ENCODE measurements at regions not wholly inside any gene's neighbourhood (a gene's known extent, or its start where the extent isn't known, plus 50 kb on each side); places are given as distances from the start of the nearest gene placed in this dataset.

DNA sequence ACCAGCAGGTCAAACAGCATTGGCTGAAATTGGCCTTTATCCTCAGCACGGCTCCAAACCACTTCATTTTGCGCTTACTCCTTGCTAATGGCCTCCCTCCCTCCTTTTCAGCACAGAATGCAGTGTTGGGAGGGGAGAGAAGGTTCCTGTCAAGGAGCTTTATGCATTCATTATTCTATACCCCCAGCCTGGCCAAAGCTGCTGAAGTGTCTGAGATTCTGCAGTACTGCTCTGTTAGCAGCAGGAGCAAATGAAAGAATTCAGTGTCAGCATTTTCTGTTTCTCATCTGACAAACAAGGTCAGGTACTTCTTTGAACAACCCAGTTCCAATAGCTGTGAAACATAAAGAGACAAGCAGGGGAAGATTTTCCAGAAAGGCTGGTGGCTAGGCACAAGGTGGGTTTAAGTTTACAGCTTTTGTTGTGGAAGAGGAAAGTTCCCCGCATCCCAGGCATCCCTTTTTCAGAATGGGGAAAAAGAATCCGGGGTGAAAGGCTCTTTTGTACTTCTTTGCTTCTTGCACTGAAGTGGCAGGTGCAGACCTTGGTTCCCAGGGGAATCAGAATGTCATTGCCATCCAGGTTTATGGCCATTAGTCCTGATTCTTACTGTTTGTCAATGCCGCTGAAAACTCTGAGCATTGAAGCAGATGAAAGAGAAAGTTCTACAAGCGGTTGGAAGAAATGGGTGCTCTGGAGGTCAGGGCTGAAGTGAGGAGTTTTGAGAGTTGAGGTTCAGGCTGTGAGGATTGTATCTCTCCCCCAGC is 109.3 kb upstream of the APC start:
- TF ChIP-seq, protein P1, sequence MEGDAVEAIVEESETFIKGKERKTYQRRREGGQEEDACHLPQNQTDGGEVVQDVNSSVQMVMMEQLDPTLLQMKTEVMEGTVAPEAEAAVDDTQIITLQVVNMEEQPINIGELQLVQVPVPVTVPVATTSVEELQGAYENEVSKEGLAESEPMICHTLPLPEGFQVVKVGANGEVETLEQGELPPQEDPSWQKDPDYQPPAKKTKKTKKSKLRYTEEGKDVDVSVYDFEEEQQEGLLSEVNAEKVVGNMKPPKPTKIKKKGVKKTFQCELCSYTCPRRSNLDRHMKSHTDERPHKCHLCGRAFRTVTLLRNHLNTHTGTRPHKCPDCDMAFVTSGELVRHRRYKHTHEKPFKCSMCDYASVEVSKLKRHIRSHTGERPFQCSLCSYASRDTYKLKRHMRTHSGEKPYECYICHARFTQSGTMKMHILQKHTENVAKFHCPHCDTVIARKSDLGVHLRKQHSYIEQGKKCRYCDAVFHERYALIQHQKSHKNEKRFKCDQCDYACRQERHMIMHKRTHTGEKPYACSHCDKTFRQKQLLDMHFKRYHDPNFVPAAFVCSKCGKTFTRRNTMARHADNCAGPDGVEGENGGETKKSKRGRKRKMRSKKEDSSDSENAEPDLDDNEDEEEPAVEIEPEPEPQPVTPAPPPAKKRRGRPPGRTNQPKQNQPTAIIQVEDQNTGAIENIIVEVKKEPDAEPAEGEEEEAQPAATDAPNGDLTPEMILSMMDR (conservative IDR thresholded peaks at IDR 0.05; ENCODE audit: low read depth, low read length) = no peak
- TF ChIP-seq EZH2 (IDR thresholded peaks at IDR 0.05; ENCODE audit: borderline replicate concordance, low read depth, low read length, poor library complexity, severe bottlenecking) = no peak

Data from A673 (cell line).